Ascending aorta (tissue), 2 donors: ENCODE measurements at regions not wholly inside any gene's neighbourhood (a gene's known extent, or its start where the extent isn't known, plus 50 kb on each side); places are given as distances from the start of the nearest gene placed in this dataset.

Experiments used
- DNase-seq, 2 donors: peaks; one replicate each; pipeline ENCODE4 v3.0.0-alpha.2; 2019; ENCODE audit warnings: low spot score in 2 of 2
- H3K27ac ChIP-seq, 2 donors: fragments of 200-600 bp; sonication (generic); one replicate each; pipeline ENCODE4 v1.5.1; 2016 to 2017; ENCODE audit warnings: mild to moderate bottlenecking in 1 of 2
- H3K27me3 ChIP-seq: fragments of 200-600 bp; sonication (generic); one replicate; pipeline ENCODE4 v1.5.1; 2017
- H3K36me3 ChIP-seq, 2 donors: fragments of 200-600 bp; sonication (generic); one replicate each; pipeline ENCODE4 v1.5.1; 2016
- H3K4me1 ChIP-seq, 2 donors: fragments of 200-600 bp; sonication (generic); one replicate each; pipeline ENCODE4 v1.5.1; 2016 to 2017; ENCODE audit warnings: mild to moderate bottlenecking in 1 of 2
- H3K4me3 ChIP-seq, 2 donors: fragments of 200-600 bp; sonication (generic); one replicate each; pipeline ENCODE4 v1.5.1; 2016 to 2017; ENCODE audit warnings: mild to moderate bottlenecking in 1 of 2
- H3K9me3 ChIP-seq, 2 donors: fragments of 200-600 bp; sonication (generic); one replicate each; pipeline ENCODE4 v1.5.1; 2016
- CTCF ChIP-seq, 3 experiments: fragments of 200-600 bp in 2 of 3; fragments of 450-650 bp in 1 of 3; sonication (generic) in 2 of 3; IDR thresholded peaks; one replicate each; pipeline ENCODE4 v1.5.1; 2016 to 2019; ENCODE audit warnings: antibody characterized with exemption in 3 of 3, mild to moderate bottlenecking in 1 of 3, moderate library complexity in 1 of 3
- intact Hi-C: fragments of 100-400 bp; cut with DNase I; formaldehyde crosslinking; loops from one replicate; pipeline ENCODE4 v1.15.1; 2023

GRCh38 chr1:24981631-24982005 lies 51.5 kb upstream of the RUNX3 start:
- intact Hi-C loops, result no loop called here
- Histone ChIP-seq H3K9me3 (no peaks in the 10 kb centered on the region), H3K27me3 (no peaks in the 10 kb centered on the region), H3K4me1 (no peaks in the 10 kb centered on the region), H3K36me3 (no peaks in the 10 kb centered on the region), H3K27ac (no peak overlapping the region), H3K4me3 (no peak overlapping the region)
- TF ChIP-seq CTCF (IDR thresholded peaks at IDR 0.05), result no peak
- DNase-seq, result no peak

- intact Hi-C loops, result no loop called here
- Histone ChIP-seq H3K36me3 (no peaks in the 10 kb centered on the region), H3K4me1 (no peaks in the 10 kb centered on the region), H3K9me3 (peaks cover 0 to 2% of the 10 kb centered on the region in 2 donors), H3K27ac (no peak overlapping the region), H3K4me3 (no peak overlapping the region), H3K27me3 (no peaks in the 10 kb centered on the region)
- no peak for DNase-seq
- TF ChIP-seq CTCF (IDR thresholded peaks at IDR 0.05), result no peak
Measured at GRCh38 chr1:24980836-24981630, 51.0 kb upstream of the RUNX3 start.
